Hypothalamus (tissue), 51 donors: ENCODE measurements at regions not wholly inside any gene's neighbourhood (a gene's known extent, or its start where the extent isn't known, plus 50 kb on each side); places are given as distances from the start of the nearest gene placed in this dataset.
A peak's percentile ranks its signal among the peaks of the same experiment; 100 is the strongest.
"Not testable (repeated sequence)": the region's sequence is repeated elsewhere in the genome, so short reads cannot be mapped to it uniquely, and the experiment has no call there.

ENCODE experiments used
- DNase-seq, 51 donors: peaks; one replicate each; lab custom pipeline; 2025; lab: John Stamatoyannopoulos, UW

GRCh38 chr6:40888456-40888990, 150.5 kb downstream of the UNC5CL start:
- DNase-seq: no peak

GRCh38 chr6:40887792-40888340, 151.2 kb downstream of the UNC5CL start:
- no peak for DNase-seq

- no peak for DNase-seq
These were observed 151.8 kb downstream of the UNC5CL start for GRCh38 chr6:40887079-40887791.

GRCh38 chr6:40885139-40885774, 153.8 kb downstream of the UNC5CL start:
- DNase-seq: no peak

GRCh38 chr6:40882323-40882997, 156.6 kb downstream of the UNC5CL start:
- DNase-seq: no peak

- no peak for DNase-seq
These were observed 157.5 kb downstream of the UNC5CL start for GRCh38 chr6:40881501-40881900.

- no peak for DNase-seq
These were observed 158.1 kb downstream of the UNC5CL start for GRCh38 chr6:40880906-40881305.

GRCh38 chr6:40879169-40879568, 159.9 kb downstream of the UNC5CL start:
- DNase-seq: no peak

- DNase-seq: no peak
These were observed 161.7 kb downstream of the UNC5CL start for GRCh38 chr6:40877362-40877761.

- no peak for DNase-seq
These were observed 162.7 kb downstream of the UNC5CL start for GRCh38 chr6:40876336-40876735.

GRCh38 chr6:40874495-40874894, 164.5 kb downstream of the UNC5CL start:
- DNase-seq: peak in 1 of 51 donors; percentile 2

GRCh38 chr6:40871424-40871823, 167.6 kb downstream of the UNC5CL start:
- no peak for DNase-seq

GRCh38 chr6:40868089-40868865, 170.7 kb downstream of the UNC5CL start:
- not testable (repeated sequence) for DNase-seq

GRCh38 chr6:40867527-40867926, 171.5 kb downstream of the UNC5CL start:
- DNase-seq: not testable (repeated sequence)

GRCh38 chr6:40865259-40865658, 173.8 kb downstream of the UNC5CL start:
- DNase-seq: not testable (repeated sequence)

GRCh38 chr6:40860443-40860842, 178.6 kb downstream of the UNC5CL start:
- DNase-seq: no peak

GRCh38 chr6:40856271-40856670, 182.8 kb downstream of the UNC5CL start:
- peak in 1 of 51 donors; percentile 12 for DNase-seq

GRCh38 chr6:40855168-40855880, 183.7 kb downstream of the UNC5CL start:
- DNase-seq: peak in 1 of 51 donors; percentile 49

GRCh38 chr6:40854592-40854991, 184.4 kb downstream of the UNC5CL start:
- DNase-seq: no peak
